MM.1S (cell line): ENCODE measurements at regions not wholly inside any gene's neighbourhood (a gene's known extent, or its start where the extent isn't known, plus 50 kb on each side); places are given as distances from the start of the nearest gene placed in this dataset.

Source experiments
- DNase-seq: peaks from one replicate; pipeline ENCODE4 v3.0.0-alpha.2; 2015
- H2AFZ ChIP-seq: fragments of 300-600 bp; sonication (generic); 2 replicates; pipeline ENCODE4 v1.6.0; 2016; ENCODE audit warnings: antibody characterized with exemption, low read length
- H3F3A ChIP-seq: fragments of 300-600 bp; sonication (generic); 2 replicates; pipeline ENCODE4 v1.6.1; 2016; ENCODE audit warnings: mild to moderate bottlenecking, antibody characterized with exemption, low read length, moderate library complexity, mixed read lengths; ENCODE audit not compliant: insufficient read depth
- H3K27ac ChIP-seq: fragments of 300-600 bp; sonication (generic); 2 replicates; pipeline ENCODE4 v1.5.1; 2016; ENCODE audit warnings: mild to moderate bottlenecking, low read length
- H3K27me3 ChIP-seq: fragments of 300-600 bp; sonication (generic); replicated peaks from 2 replicates; pipeline ENCODE4 v1.6.0; 2016; ENCODE audit warnings: low read length; ENCODE audit not compliant: insufficient read depth
- H3K36me3 ChIP-seq: fragments of 300-600 bp; sonication (generic); replicated peaks from 2 replicates; pipeline ENCODE4 v1.6.1; 2016; ENCODE audit warnings: mild to moderate bottlenecking, low read length, mixed read lengths; ENCODE audit not compliant: insufficient read depth
- H3K4me1 ChIP-seq: fragments of 300-600 bp; sonication (generic); 2 replicates; pipeline ENCODE4 v1.6.1; 2016; ENCODE audit warnings: low read length, mixed read lengths
- H3K4me2 ChIP-seq: fragments of 300-600 bp; sonication (generic); 2 replicates; pipeline ENCODE4 v1.6.0; 2016; ENCODE audit warnings: low read depth, low read length
- H3K4me3 ChIP-seq: fragments of 300-600 bp; sonication (generic); 2 replicates; pipeline ENCODE4 v1.5.1; 2016; ENCODE audit warnings: low read length, mixed read lengths
- H3K79me2 ChIP-seq: fragments of 300-600 bp; sonication (generic); 2 replicates; pipeline ENCODE4 v1.6.1; 2016; ENCODE audit warnings: mixed run types, low read length, mixed read lengths
- H3K9ac ChIP-seq: fragments of 300-600 bp; sonication (generic); 2 replicates; pipeline ENCODE4 v1.6.1; 2016; ENCODE audit warnings: low read length, mixed read lengths
- H3K9me2 ChIP-seq: fragments of 300-600 bp; sonication (generic); replicated peaks from 2 replicates; pipeline ENCODE4 v1.6.1; 2016; ENCODE audit warnings: mild to moderate bottlenecking, low read length, mixed read lengths; ENCODE audit not compliant: insufficient read depth
- H3K9me3 ChIP-seq: fragments of 300-600 bp; sonication (generic); replicated peaks from 2 replicates; pipeline ENCODE4 v1.6.1; 2016; ENCODE audit warnings: mild to moderate bottlenecking, low read length, mixed read lengths; ENCODE audit not compliant: insufficient read depth
- H4K20me1 ChIP-seq: fragments of 300-600 bp; sonication (generic); 2 replicates; pipeline ENCODE4 v1.6.1; 2016; ENCODE audit warnings: mild to moderate bottlenecking, low read length, moderate library complexity, mixed read lengths; ENCODE audit not compliant: insufficient read depth
- EZH2 ChIP-seq: fragments of 300-600 bp; sonication (generic); optimal IDR thresholded peaks from 2 replicates; pipeline ENCODE3; 2017; ENCODE audit warnings: low read depth, mild to moderate bottlenecking, antibody characterized with exemption, low read length, mixed read lengths
- EZH2phosphoT487 ChIP-seq: fragments of 300-600 bp; sonication (generic); IDR thresholded peaks from 2 replicates; pipeline ENCODE4 v1.6.1; 2018; ENCODE audit warnings: antibody characterized with exemption, low read length
- TF ChIP-seq, protein P1 (sequence below): fragments of 300-600 bp; sonication (generic); IDR thresholded peaks from 2 replicates; pipeline ENCODE4 v1.5.1; 2016; ENCODE audit warnings: antibody characterized with exemption, low read length, mixed read lengths

DNA sequence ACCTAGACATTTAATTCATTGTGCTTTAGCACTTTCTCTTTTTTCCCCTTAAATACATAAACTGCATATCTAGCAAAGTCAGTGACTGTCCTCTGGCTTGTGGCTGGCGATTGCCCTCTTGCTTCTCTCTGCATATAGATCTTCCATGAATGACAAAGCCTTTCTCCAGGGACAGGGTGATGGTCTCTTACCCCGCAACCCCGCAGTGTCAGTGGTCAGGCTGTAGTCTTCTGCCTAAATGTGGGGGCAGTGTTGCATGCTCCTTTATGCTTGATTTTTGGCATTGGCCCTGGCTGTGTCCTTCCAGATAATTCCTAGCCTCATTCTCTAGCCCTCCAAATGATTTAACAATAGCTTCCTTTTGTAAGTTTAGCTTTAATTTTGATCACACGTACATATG lies 407.8 kb downstream of the GABRB3 start:
- Histone ChIP-seq H3K36me3 (no peaks in the 10 kb centered on the region), H3K79me2 (no peaks in the 10 kb centered on the region), H3K9me2 (no peaks in the 10 kb centered on the region), H3K9me3 (no peaks in the 10 kb centered on the region), H3K27me3 (no peaks in the 10 kb centered on the region), H2AFZ (no peak overlapping the region), H4K20me1 (no peaks in the 10 kb centered on the region), H3F3A (no peaks in the 10 kb centered on the region), H3K4me3 (no peak overlapping the region), H3K27ac (no peak overlapping the region), H3K4me1 (no peaks in the 10 kb centered on the region), H3K9ac (no peak overlapping the region), H3K4me2 (no peak overlapping the region)
- TF ChIP-seq EZH2phosphoT487 (no peak), EZH2 (no peak)
- TF ChIP-seq, protein P1, sequence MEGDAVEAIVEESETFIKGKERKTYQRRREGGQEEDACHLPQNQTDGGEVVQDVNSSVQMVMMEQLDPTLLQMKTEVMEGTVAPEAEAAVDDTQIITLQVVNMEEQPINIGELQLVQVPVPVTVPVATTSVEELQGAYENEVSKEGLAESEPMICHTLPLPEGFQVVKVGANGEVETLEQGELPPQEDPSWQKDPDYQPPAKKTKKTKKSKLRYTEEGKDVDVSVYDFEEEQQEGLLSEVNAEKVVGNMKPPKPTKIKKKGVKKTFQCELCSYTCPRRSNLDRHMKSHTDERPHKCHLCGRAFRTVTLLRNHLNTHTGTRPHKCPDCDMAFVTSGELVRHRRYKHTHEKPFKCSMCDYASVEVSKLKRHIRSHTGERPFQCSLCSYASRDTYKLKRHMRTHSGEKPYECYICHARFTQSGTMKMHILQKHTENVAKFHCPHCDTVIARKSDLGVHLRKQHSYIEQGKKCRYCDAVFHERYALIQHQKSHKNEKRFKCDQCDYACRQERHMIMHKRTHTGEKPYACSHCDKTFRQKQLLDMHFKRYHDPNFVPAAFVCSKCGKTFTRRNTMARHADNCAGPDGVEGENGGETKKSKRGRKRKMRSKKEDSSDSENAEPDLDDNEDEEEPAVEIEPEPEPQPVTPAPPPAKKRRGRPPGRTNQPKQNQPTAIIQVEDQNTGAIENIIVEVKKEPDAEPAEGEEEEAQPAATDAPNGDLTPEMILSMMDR: no peak
- DNase-seq: no peak

DNA sequence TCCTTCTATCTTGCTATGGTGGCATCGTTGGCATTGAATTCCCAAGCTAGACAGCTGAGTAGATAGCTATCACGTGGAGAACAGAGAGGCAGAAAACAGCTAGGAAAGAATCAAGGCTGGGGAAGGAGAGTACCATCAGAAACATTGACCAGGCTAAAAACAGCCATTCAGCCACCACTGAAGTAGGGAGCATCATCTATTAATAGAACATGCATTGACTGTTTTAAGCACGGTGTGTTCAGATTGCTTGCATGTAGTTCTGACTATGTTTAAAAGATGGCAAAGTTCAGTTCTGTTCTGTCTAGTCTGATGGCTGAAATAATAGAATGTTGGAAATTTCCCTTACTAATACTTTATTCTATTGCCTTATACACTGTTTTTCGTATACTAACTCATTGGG lies 413.0 kb downstream of the GABRB3 start:
- TF ChIP-seq EZH2phosphoT487: no peak
- TF ChIP-seq EZH2: no peak
- TF ChIP-seq, protein P1: no peak
- H3K36me3 ChIP-seq: no peaks in the 10 kb centered on the region
- no peaks in the 10 kb centered on the region for H4K20me1 ChIP-seq
- H3K9me2 ChIP-seq: no peaks in the 10 kb centered on the region
- no peak overlapping the region for H3K9ac ChIP-seq
- no peaks in the 10 kb centered on the region for H3K9me3 ChIP-seq
- no peaks in the 10 kb centered on the region for H3K79me2 ChIP-seq
- no peak overlapping the region for H3K4me2 ChIP-seq
- H3K4me3 ChIP-seq: no peak overlapping the region
- H3K27ac ChIP-seq: no peak overlapping the region
- no peaks in the 10 kb centered on the region for H3K27me3 ChIP-seq
- H3K4me1 ChIP-seq: no peaks in the 10 kb centered on the region
- H2AFZ ChIP-seq: no peak overlapping the region
- H3F3A ChIP-seq: no peaks in the 10 kb centered on the region
- no peak for DNase-seq

DNA sequence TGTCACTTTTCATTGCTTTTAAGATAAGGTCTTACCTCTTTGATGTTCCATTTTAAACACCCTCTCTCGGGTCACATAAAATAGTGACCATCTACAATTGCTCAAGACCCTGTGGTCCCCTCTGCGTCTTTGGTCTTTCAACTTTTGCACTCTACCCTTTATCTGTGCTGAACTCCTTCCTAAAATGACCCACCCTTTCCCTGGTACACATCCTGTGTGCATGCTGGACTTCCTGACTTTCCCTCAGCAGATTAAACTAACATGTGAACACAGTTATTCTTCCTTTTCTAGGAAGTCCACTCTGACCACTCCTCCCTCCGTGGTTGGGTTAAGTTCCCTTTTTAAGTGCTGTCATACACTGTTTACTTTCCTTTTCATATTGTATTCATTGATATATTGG lies 414.2 kb downstream of the GABRB3 start:
- DNase-seq: no peak
- no peak overlapping the region for H3K4me2 ChIP-seq

More for the DNA sequence above, 414.2 kb downstream of the GABRB3 start:
- Histone ChIP-seq H3K9me3 (no peaks in the 10 kb centered on the region), H3K27ac (no peak overlapping the region), H3K4me1 (no peaks in the 10 kb centered on the region), H3F3A (no peaks in the 10 kb centered on the region), H3K4me3 (no peak overlapping the region), H3K9me2 (no peaks in the 10 kb centered on the region), H3K36me3 (no peaks in the 10 kb centered on the region), H2AFZ (no peak overlapping the region), H3K79me2 (no peaks in the 10 kb centered on the region), H3K27me3 (no peaks in the 10 kb centered on the region), H3K9ac (no peak overlapping the region), H4K20me1 (no peaks in the 10 kb centered on the region)
- no peak for TF ChIP-seq EZH2phosphoT487
- TF ChIP-seq EZH2: no peak
- TF ChIP-seq, protein P1: no peak
